Stomach smooth muscle (tissue), 2 donors: ENCODE measurements at regions not wholly inside any gene's neighbourhood (a gene's known extent, or its start where the extent isn't known, plus 50 kb on each side); places are given as distances from the start of the nearest gene placed in this dataset.
"Not testable (repeated sequence)": the region's sequence is repeated elsewhere in the genome, so short reads cannot be mapped to it uniquely, and the experiment has no call there.

Experiments
- H3K27ac ChIP-seq: one replicate; pipeline ENCODE4 v1.7.0; 2013; ENCODE audit warnings: mild to moderate bottlenecking, low read length, inconsistent platforms
- H3K27me3 ChIP-seq, 2 donors: one replicate each; pipeline ENCODE4 v1.7.0; 2013; ENCODE audit warnings: low read length in 2 of 2; ENCODE audit not compliant: insufficient read depth in 2 of 2, control insufficient read depth in 1 of 2
- H3K36me3 ChIP-seq, 2 donors: one replicate each; pipeline ENCODE4 v1.7.0; 2013; ENCODE audit warnings: low read length in 2 of 2; ENCODE audit not compliant: control insufficient read depth in 2 of 2, insufficient read depth in 2 of 2
- H3K4me1 ChIP-seq: one replicate; pipeline ENCODE4 v1.7.0; 2013; ENCODE audit warnings: low read length; ENCODE audit not compliant: control insufficient read depth, insufficient read depth
- H3K4me3 ChIP-seq, 2 donors: one replicate each; pipeline ENCODE4 v1.7.0; 2013; ENCODE audit warnings: low read length in 2 of 2
- H3K9ac ChIP-seq, 2 donors: one replicate each; pipeline ENCODE4 v1.7.0; 2013; ENCODE audit warnings: low read length in 2 of 2, mild to moderate bottlenecking in 1 of 2
- H3K9me3 ChIP-seq, 2 donors: one replicate each; pipeline ENCODE4 v1.7.0; 2013; ENCODE audit warnings: low read length in 2 of 2; ENCODE audit not compliant: control insufficient read depth in 2 of 2
- donor health status: healthy.
- donor health status: Pancreatic carcinoma.

GRCh38 chr13:89082623-89083022 lies 1411.5 kb downstream of the SLITRK5 start:
- Histone ChIP-seq H3K27me3 (no peaks in the 10 kb centered on the region), H3K9me3 (no peaks in the 10 kb centered on the region), H3K36me3 (no peaks in the 10 kb centered on the region), H3K4me3 (no peak overlapping the region), H3K4me1 (no peaks in the 10 kb centered on the region), H3K27ac (no peak overlapping the region), H3K9ac (no peak overlapping the region)

GRCh38 chr13:89088107-89088506 lies 1416.9 kb downstream of the SLITRK5 start:
- not testable (repeated sequence) for H3K27me3 ChIP-seq, H3K9me3 ChIP-seq, H3K27ac ChIP-seq, H3K36me3 ChIP-seq, H3K4me1 ChIP-seq, H3K4me3 ChIP-seq, H3K9ac ChIP-seq

- no peak overlapping the region for H3K4me3 ChIP-seq
- no peaks in the 10 kb centered on the region for H3K4me1 ChIP-seq
- H3K9me3 ChIP-seq: no peaks in the 10 kb centered on the region
- H3K27ac ChIP-seq: no peak overlapping the region
- H3K36me3 ChIP-seq: no peaks in the 10 kb centered on the region
- H3K27me3 ChIP-seq: no peaks in the 10 kb centered on the region
- no peak overlapping the region for H3K9ac ChIP-seq
These were observed 1426.8 kb downstream of the SLITRK5 start for GRCh38 chr13:89097994-89098393.

- no peaks in the 10 kb centered on the region for H3K27me3 ChIP-seq
- peaks cover 0 to 3% of the 10 kb centered on the region in 2 donors for H3K9me3 ChIP-seq
- H3K9ac ChIP-seq: no peak overlapping the region
These were observed 1442.6 kb downstream of the SLITRK5 start for GRCh38 chr13:89113744-89114143.

GRCh38 chr13:89115307-89115706 lies 1444.1 kb downstream of the SLITRK5 start:
- Histone ChIP-seq H3K27me3 (no peaks in the 10 kb centered on the region), H3K27ac (no peak overlapping the region), H3K4me1 (no peaks in the 10 kb centered on the region), H3K4me3 (no peak overlapping the region), H3K36me3 (no peaks in the 10 kb centered on the region), H3K9ac (no peak overlapping the region), H3K9me3 (peaks cover 0 to 5% of the 10 kb centered on the region in 2 donors)

More at GRCh38 chr13:89113744-89114143, 1442.6 kb downstream of the SLITRK5 start:
- no peak overlapping the region for H3K27ac ChIP-seq
- no peaks in the 10 kb centered on the region for H3K36me3 ChIP-seq
- no peak overlapping the region for H3K4me3 ChIP-seq
- H3K4me1 ChIP-seq: no peaks in the 10 kb centered on the region

GRCh38 chr13:89136678-89137077 lies 1465.5 kb downstream of the SLITRK5 start:
- no peaks in the 10 kb centered on the region for H3K4me1 ChIP-seq
- H3K4me3 ChIP-seq: no peak overlapping the region
- no peaks in the 10 kb centered on the region for H3K9me3 ChIP-seq
- H3K27me3 ChIP-seq: no peaks in the 10 kb centered on the region
- no peaks in the 10 kb centered on the region for H3K36me3 ChIP-seq
- H3K9ac ChIP-seq: no peak overlapping the region
- no peak overlapping the region for H3K27ac ChIP-seq

- Histone ChIP-seq H3K27me3 (no peaks in the 10 kb centered on the region), H3K4me3 (no peak overlapping the region), H3K9ac (no peak overlapping the region), H3K9me3 (no peaks in the 10 kb centered on the region), H3K27ac (no peak overlapping the region), H3K4me1 (no peaks in the 10 kb centered on the region), H3K36me3 (no peaks in the 10 kb centered on the region)
These were observed 1479.2 kb downstream of the SLITRK5 start for GRCh38 chr13:89150362-89150761.

GRCh38 chr13:89153941-89154340 lies 1482.8 kb downstream of the SLITRK5 start:
- H3K27me3 ChIP-seq: no peaks in the 10 kb centered on the region
- no peak overlapping the region for H3K4me3 ChIP-seq
- H3K4me1 ChIP-seq: no peaks in the 10 kb centered on the region
- H3K9ac ChIP-seq: no peak overlapping the region
- no peaks in the 10 kb centered on the region for H3K9me3 ChIP-seq
- H3K27ac ChIP-seq: no peak overlapping the region
- no peaks in the 10 kb centered on the region for H3K36me3 ChIP-seq

- Histone ChIP-seq H3K27ac (no peak overlapping the region), H3K9me3 (no peaks in the 10 kb centered on the region), H3K36me3 (no peaks in the 10 kb centered on the region), H3K4me3 (no peak overlapping the region), H3K9ac (no peak overlapping the region), H3K4me1 (no peaks in the 10 kb centered on the region), H3K27me3 (no peaks in the 10 kb centered on the region)
These were observed 1491.9 kb downstream of the SLITRK5 start for GRCh38 chr13:89163096-89163495.

GRCh38 chr13:89165685-89166084 lies 1494.5 kb downstream of the SLITRK5 start:
- Histone ChIP-seq H3K9me3 (no peaks in the 10 kb centered on the region), H3K4me1 (no peaks in the 10 kb centered on the region), H3K27me3 (no peaks in the 10 kb centered on the region), H3K27ac (no peak overlapping the region), H3K36me3 (no peaks in the 10 kb centered on the region), H3K9ac (no peak overlapping the region), H3K4me3 (no peak overlapping the region)

- no peak overlapping the region for H3K4me3 ChIP-seq
- H3K4me1 ChIP-seq: no peaks in the 10 kb centered on the region
- no peaks in the 10 kb centered on the region for H3K27me3 ChIP-seq
- no peak overlapping the region for H3K9ac ChIP-seq
- H3K36me3 ChIP-seq: no peaks in the 10 kb centered on the region
- no peak overlapping the region for H3K27ac ChIP-seq
- no peaks in the 10 kb centered on the region for H3K9me3 ChIP-seq
These were observed 1498.8 kb downstream of the SLITRK5 start for GRCh38 chr13:89169951-89170350.
